Frontal cortex (tissue), 3 donors: ENCODE measurements at regions not wholly inside any gene's neighbourhood (a gene's known extent, or its start where the extent isn't known, plus 50 kb on each side); places are given as distances from the start of the nearest gene placed in this dataset.

Experiments used
- DNase-seq, 2 donors: peaks; one replicate each; pipeline ENCODE4 v3.0.0; 2012; ENCODE audit warnings: low spot score in 2 of 2
- FAIRE-seq: peaks from 2 replicates; lab custom pipeline; 2012; peaks lifted over from hg19 to GRCh38; lab: Jason Lieb, UNC
- donor health status: control.
- donor health status: control.
- donor health status: control.

DNA sequence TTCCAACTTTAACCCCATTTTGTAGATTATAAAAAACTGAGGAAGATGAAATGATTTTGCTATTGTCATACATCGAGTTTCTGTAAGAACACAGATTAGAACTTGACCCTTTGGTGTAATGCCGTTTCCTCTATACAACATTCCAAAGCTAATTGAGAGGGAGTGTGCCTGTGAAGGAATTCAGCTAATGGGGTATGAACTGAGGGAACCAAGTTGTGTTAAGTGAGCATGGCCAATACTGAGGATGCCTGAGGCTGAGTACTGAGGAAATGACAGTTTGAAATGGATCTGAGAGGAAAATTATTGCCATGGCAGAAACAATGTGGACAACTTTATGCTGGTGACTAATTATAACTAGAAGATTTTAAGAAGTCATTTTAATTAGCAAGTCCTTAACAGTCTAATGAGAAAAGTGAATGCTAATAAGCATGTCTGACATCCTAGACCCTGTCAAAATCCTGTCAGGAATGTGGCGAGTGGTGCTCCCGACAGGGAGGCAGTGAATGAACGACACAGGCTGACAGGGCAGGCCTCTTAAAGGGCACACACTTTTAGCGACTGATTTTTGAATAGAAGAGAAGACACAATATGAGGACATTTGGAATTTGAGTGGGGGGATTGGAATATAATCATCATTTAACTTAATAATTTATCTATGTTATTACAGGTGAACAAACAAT is 262.5 kb downstream of the HLX start:
- DNase-seq: no peak
- FAIRE-seq: no peak

DNA sequence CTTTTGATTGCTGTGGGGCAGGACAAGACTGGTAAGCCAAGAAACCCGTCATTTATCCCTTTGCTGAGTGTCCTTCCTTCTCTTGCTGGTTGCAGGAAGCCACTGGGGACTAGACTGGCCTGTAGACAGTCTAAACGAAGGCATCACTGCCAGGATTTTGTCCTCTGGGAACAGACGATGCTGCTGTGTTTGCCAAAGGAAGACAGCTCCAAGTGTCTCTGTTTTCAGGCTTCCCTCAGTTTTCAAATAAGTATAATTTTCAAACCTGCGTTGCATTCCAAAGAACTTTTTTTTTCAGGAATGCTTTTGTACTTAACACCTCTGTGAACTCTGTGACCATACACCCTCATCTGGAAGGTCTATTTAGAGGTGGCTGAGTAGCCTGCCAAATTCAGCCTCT is 269.4 kb downstream of the HLX start:
- no peak for DNase-seq

DNA sequence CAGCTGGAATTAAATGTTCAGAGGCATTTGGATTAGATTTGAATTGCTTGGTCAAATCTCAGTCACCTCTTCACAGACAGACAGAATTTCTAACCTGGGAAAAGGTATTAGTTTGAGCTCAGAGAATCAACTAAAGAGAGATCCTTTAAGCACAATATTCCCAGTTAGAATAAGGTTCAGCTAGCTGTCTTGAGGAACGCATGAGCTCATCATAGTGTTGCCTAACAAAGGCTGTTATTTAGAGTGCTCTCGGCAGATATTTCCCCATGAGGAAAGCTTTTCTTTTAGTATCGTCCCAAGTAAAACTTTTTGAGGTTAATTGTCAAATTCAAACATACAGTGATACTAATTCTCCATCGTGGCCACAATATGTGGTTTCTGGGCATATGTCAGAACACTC is 269.9 kb downstream of the HLX start:
- no peak for DNase-seq
- no peak for FAIRE-seq

More for the DNA sequence above, 269.4 kb downstream of the HLX start:
- FAIRE-seq: no peak

DNA sequence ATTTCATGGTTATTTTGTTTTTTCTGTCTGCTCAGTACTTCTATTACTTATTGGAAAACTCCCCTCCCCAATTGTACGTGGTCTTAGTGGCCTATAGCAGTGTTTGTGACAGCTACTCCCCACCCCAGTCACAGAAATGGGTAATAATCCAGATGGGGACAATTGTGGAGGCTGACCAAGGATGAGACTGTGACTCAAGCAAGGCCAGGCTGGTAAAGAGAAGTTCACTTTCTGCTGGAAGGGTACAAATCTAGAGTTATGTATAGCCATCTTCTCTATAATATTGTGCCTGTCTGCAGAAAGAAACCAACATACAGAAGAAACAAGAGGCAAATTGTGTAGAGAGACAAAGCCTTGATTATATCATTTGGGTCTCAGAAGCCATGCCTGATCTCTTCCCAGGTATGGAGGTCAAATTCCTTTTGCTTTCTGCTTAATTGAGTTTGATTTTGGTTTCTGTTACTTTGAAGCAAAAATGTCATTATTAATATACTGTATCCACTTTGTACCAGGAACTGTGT is 270.4 kb downstream of the HLX start:
- DNase-seq (no peak), FAIRE-seq (no peak)

DNA sequence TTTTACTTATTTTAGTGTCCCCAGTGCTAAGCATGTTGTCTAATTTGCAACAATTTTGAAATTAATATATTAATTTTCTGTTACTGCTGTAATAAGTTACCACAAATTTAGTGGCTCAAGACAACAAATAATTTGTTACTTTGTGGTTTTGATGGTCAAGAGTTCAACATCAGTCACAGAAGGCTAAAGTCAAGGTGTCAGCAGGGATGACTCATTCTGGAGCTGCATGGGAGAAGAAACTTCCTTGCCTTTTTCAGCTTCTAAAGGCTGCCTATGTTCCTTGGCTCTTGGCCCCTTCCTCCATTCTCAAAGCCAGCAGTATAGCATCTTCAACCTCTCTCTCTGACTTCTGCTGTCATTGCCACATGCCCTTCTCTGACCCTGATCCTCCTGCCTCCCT is 271.8 kb downstream of the HLX start:
- FAIRE-seq: no peak
- no peak for DNase-seq

DNA sequence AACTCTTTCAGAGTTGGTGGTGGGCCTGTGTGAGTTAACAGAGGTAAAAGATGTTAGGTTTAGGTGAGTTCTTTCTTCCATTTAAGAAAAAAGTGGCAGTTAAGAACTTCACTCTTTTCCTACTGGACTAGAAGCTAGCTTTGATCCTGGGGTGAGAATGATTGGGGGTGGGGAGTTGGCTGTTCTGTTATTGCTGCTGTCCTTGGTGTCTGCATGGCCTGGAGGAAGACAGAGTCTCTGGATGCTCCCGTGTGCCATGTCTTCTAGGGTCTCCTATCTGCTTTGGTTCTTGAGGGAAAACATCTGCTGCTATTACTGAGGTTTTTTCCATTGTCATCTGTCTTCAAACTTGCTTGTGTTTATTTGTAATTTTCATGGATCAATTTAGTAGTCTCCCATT is 275.7 kb downstream of the HLX start:
- FAIRE-seq: no peak

DNA sequence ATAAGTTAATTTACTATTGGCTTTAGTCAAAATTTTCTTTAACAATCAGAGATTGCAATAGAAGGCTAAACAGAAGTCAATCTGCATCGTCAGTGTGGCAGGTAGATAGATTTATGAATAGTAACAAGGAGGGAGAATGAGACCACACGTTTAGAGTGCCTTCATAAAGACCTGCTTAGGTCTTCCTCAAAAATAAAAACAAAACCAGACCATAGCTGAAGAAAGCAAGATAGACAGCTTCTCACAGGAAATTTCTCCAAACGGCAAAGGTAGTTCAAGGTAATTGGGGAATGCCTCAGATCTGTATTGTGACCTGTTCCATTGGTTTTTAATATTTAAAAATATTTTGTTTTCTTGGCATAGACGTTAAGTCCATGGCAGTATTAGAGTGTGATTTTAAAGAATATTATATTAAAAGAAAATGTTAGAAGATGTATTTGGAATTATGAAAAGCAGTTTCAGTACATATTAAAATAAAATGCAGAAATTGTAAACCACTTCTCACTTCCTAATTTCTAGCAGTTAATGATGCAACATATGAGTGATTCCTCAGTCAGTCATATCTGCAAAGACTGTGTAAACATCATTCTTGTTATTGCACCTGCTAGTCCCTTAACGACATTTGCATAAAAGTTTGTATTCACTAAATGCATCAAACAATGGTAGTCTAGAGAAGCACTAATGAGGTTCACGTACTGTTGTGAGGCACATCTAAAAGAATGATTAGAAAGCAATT is 278.0 kb downstream of the HLX start:
- FAIRE-seq (no peak), DNase-seq (no peak)

More for the DNA sequence above, 275.7 kb downstream of the HLX start:
- DNase-seq: no peak

DNA sequence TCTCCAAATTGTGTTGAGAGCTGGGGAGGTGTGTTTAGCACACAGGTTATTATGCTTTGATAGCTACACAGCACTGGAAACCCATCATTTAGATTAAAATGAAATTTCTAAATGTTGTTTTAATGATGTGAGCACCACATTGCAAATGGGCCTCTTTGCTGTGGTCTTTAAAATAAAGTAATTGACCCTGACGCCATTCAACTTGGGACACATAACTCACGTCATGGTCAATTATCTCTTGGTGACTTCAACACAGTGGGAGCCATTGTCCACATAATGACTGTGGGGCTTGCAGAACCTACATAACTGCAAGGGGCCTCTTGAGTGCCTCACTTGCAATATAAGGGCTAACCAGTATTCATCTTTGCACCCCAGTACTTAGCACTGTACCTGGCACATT is 280.4 kb downstream of the HLX start:
- DNase-seq: no peak
- FAIRE-seq: no peak

DNA sequence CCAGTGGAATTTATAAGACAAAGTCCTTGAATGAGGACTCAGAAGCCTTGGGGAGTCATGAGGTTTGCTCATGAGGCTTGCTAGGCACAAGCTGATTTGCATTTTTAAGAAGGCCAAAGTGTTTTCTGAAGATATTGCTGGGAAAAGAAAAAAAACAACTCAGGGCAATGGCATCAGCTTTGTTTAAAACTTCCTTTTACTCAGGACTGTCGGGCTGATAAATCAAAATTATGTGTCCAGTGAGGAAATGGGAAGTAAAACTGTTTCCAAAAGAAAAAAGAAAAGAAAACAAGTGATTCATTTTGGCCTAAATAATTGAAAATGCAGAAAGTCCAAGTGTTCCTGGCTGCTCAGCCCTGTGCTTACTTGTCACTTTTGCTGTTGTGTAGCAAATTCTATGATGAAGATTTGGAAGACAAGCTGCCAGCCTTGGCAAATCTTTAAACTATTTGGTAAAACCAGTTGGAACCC is 282.4 kb downstream of the HLX start:
- DNase-seq: no peak

DNA sequence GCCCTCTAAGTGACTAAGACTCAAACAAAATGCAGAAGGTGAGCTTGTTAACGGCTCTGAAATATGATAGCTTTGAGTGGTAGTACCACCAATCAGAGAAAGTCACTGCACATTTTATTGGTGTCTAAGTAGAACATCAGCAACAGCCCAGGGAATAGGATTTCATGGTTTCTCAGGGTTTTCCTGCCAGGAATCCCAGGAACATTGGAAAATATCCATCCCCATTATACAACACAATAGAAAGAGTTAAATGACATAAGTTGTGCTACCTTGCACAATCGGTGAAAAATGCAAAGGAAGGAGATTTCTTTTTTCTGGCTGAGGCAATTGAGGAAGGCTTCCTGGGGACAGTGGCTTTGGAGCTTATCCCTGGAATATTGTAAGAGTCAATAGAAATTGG is 283.1 kb downstream of the HLX start:
- DNase-seq (no peak), FAIRE-seq (no peak)

More for the DNA sequence above, 282.4 kb downstream of the HLX start:
- no peak for FAIRE-seq

DNA sequence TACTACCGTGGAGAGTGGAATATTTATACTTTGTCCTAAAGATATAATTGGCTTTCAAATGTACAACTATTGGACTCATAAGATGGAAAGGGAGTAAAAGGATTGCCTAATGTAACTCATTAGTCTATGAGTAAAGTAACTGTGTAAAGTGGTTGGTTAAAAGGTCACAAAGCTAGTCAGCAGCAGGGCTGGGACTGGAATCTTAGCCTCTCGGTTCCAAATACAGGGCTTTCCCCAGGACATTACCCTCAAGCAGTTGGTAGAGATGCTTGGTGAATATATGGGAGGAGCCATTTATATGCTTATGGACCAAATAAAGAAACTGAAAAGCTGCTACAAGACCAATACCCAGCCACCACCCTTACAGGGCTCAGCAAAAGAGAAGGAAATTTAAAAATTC is 283.7 kb downstream of the HLX start:
- no peak for DNase-seq
- FAIRE-seq: no peak

DNA sequence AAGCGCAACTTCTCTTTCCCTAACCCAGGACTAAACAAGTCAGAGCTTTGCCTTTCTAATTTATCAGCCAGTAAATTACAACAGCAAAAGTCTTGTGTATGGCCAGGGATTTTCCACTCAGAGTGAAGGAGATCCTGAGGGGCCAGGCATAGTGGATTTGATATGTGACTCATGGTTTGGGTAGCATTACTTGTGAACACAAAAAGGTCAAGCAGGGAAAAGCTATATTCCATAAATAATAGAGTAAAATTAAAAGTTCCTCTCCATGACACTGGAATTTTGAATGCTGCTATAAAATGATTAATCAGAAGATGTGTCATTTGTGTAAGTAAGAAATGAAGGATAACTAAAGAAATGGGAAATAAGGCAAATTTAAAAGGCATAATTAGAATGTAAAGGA is 284.8 kb downstream of the HLX start:
- DNase-seq: no peak
- no peak for FAIRE-seq

DNA sequence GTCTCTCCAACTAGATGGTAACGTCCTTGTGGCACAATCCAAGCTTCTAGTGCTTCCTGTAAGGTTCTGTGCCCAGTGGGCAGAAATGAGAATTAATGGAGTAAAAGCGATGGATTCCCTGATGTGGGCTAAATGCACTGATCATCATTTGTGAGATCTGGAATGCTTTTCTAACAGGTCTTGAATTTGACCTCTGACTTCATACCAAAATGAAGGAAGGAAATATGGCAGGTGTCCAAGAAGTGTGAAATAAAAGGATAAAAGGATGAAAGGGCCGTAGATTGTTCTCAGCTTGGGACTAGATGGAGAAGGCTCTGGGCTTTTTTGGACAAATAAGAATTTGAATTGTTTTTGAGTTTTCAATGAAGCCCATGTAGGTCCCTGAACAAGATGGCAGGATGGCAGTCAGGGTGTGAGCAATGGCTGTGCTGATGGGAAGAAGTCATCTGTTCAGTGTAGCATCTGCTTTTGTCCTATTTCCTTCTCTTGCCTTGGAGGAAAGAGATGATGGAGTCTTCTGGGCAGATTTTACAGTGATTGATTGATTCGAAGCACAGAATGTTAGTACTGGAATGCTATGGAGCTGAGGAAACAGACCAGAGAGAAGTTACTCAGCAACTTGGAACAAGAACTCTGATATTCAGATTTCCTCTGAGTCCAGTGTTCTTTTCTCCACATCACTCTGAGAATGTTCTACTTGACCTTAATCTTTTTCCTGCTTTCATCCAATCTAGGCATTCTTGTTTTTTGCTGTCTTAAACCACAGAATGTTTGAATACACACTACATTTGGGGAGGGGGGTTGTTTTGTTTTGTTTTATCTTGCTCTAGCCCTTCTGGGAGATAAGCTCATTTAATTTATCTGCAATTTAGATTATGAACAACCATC is 286.0 kb downstream of the HLX start:
- no peak for FAIRE-seq

DNA sequence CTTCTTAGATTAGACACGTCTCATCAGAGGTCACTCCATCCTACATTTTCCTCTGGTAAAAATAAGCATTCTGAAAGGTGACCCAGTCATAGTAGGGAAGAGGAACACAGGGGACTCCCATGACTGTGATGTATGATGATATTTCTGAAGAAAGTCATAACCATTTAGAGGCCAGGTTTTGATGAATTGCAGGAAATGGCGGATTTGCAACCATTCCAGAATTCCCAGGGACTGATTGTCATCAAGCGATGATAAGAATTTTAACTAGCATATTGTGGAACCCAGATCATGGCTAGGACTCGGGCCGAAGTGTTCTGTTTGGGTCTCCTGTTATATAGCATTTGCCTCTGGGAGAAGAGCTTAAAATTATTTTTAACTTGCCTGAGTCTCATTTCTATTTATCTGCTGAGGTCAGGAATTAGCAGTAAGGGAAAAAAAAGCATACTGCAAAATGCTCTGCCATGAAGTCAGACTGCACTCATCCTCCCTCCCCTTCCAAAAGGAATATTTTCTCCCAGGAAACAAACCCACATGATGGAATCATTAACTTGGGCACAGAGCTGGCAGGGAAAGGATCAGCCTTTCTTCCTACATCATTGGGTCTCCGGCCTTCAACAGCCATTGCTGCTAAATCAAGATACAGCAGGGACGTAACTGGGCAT is 286.7 kb downstream of the HLX start:
- FAIRE-seq (no peak), DNase-seq (no peak)

More for the DNA sequence above, 286.0 kb downstream of the HLX start:
- no peak for DNase-seq

DNA sequence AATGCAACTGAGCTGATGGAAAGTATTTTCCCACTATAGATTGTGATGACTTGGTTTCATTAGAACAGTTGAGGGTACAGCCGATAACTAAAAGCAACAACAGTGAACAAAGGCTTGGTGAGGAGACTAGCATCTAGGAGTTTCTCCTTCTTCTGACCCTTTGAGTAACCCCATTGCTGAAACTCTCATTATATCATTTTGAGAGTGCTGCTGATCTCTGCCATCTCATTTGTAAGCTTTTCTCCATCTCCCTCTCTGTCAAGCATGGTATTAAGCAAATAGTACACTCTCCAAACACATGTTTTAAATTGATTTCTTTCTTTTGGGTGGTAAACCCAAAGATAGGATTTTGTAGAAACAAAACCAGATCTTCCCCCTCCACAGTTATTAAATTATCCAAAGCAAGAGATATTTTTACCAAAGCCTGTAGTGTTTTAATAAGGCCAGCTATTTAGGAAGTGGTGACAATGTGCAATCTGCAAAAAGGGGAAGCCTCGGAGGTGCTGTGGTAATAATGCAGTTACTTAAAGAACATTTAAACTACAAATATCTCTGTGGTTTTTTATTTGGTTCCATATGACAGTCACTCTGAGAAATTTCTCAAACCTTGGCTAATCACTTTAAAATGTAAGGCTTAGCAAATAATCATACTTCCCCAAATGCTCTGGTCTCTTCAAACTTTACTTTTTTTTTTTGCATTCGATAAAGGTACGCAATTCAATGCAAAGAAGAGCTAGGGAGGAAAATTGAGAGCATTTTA is 287.5 kb downstream of the HLX start:
- DNase-seq (no peak), FAIRE-seq (no peak)

DNA sequence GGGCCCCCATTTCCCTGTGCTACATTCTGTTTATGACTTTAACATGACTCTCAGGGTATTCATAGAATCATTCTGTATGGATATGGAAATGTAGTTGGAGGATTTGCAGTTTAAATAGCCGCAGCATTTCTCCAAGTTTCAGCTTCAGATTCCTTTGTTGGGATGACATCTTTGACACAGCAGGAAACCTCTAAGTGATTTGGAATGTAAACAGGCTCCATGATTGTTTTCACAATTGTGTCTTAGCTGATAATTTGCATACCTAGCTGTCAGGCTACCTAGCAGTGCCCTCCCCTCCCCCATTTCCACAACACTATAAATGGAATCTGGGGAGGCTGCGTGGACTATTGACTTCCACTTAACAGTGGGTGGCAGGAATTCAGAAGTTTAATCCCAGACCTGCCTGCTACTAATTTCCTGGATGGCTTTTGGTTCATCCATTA is 290.2 kb downstream of the HLX start:
- no peak for FAIRE-seq
- no peak for DNase-seq

DNA sequence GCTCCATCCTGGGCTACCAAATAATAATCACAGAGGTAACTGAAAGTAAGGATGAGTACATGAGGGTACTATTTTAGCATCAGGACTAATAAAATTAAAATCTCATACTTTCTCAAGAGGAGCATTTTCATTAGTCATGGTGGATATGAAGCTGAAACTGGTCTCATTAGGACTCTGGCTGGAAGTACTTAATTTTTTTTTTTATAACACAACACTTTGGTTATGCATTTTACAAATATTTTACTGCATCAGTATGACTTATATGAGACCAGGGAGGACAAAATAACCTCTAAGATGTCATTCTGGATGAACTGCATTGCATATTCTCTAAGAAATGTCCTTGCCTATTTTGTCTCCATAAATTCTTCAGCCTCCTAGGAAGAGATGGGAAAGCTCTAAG is 290.9 kb downstream of the HLX start:
- FAIRE-seq (no peak), DNase-seq (no peak)

DNA sequence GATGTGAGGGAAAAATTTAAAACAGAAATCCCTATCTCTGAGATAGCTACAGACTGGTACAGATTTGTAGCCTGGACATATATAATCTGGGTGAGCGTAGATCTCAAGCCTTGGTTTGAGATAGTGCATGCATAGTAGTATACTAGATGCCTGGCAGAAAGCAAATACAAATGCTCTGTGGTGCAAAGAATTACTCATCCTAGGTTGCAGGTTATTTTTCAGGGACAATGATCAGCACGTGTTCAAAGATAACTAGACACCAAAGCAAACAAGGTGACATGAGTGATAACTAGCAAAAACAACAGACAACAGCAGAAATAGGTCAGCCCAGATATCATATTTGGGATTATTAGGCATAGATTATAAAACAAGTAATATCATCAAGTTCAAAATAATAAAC is 292.5 kb downstream of the HLX start:
- FAIRE-seq (no peak), DNase-seq (no peak)

DNA sequence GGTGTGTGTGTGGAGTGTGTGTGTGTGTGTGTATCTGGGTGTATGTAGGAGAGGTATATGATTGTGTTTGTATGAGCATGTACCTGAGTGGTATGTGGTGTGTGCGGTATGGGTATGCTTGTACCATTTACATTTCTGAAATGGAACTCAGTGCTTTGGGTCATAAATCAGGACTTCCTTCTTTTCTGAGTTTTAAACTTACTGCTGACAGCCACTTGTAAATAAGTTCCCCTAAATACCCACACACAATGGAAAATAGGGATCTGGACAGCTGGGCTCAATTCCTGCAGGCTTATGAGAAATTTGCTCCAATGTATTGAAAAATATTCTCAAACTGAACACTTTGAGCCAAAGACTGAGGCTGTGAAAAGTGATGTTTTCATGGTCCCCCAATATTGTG is 293.6 kb downstream of the HLX start:
- no peak for DNase-seq
- no peak for FAIRE-seq
